Lower leg skin (tissue), 4 donors: ENCODE measurements at regions not wholly inside any gene's neighbourhood (a gene's known extent, or its start where the extent isn't known, plus 50 kb on each side); places are given as distances from the start of the nearest gene placed in this dataset.

ENCODE experiments used
- DNase-seq, 2 donors: peaks; one replicate each; pipeline ENCODE4 v3.0.0-alpha.2; 2019; ENCODE audit warnings: low spot score in 2 of 2
- H3K4me3 ChIP-seq: fragments of 200-600 bp; sonication (generic); 2 replicates; pipeline ENCODE4 v1.5.1; 2017; ENCODE audit warnings: mild to moderate bottlenecking, low read depth; ENCODE audit not compliant: poor library complexity, severe bottlenecking
- POLR2A ChIP-seq, 2 donors: fragments of 450-650 bp; IDR thresholded peaks; one replicate each; pipeline ENCODE4 v1.6.1; 2016 to 2017; ENCODE audit warnings: antibody characterized with exemption in 2 of 2, mild to moderate bottlenecking in 1 of 2, moderate library complexity in 1 of 2
- whole genome bisulfite sequencing, 2 donors: methylation state at CpG; one replicate each; pipeline ENCODE4 v1.1.5; 2018; 5-methylcytosine and 5-hydroxymethylcytosine counted together
- intact Hi-C: fragments of 100-400 bp; cut with DNase I; formaldehyde crosslinking; loops from one replicate; pipeline ENCODE4 v1.15.0; 2023; ENCODE audit warnings: low total_unique reads
- TF ChIP-seq, protein P1 (sequence below), 3 donors: fragments of 450-650 bp; IDR thresholded peaks; one replicate each; pipeline ENCODE4 v1.5.1; 2016; ENCODE audit warnings: antibody characterized with exemption in 3 of 3, mild to moderate bottlenecking in 3 of 3, moderate library complexity in 2 of 3

DNA sequence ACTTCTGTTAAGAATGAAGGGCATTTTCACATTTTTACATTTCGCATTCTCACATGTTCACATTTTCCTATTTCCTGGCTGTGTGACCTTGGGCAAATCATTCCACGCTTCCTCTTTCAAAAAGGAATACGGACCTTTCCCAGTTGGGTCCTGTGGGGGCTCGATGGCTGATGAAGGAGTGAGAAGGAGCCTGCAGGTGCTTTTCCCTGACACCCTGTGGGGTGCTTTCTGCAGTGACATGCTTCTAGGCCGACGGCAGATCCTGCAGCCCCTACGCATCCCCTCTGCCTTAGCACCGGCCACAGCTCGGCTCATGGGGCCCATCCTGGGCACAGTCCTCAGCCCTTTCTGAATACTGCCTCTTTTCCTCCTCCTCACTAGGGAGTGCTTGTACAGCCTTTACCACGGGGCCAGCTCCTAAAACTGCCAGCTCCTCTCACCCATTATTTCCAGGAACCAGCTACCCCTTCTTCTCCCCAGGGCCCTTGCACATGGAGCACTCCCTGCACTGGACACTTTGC, 91.0 kb downstream of the FOXL1 start:
- DNase-seq = peak in 1 of 2 donors; percentile 74
- TF ChIP-seq, protein P1, sequence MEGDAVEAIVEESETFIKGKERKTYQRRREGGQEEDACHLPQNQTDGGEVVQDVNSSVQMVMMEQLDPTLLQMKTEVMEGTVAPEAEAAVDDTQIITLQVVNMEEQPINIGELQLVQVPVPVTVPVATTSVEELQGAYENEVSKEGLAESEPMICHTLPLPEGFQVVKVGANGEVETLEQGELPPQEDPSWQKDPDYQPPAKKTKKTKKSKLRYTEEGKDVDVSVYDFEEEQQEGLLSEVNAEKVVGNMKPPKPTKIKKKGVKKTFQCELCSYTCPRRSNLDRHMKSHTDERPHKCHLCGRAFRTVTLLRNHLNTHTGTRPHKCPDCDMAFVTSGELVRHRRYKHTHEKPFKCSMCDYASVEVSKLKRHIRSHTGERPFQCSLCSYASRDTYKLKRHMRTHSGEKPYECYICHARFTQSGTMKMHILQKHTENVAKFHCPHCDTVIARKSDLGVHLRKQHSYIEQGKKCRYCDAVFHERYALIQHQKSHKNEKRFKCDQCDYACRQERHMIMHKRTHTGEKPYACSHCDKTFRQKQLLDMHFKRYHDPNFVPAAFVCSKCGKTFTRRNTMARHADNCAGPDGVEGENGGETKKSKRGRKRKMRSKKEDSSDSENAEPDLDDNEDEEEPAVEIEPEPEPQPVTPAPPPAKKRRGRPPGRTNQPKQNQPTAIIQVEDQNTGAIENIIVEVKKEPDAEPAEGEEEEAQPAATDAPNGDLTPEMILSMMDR (IDR thresholded peaks at IDR 0.05) = no peak
- no peak for TF ChIP-seq POLR2A (IDR thresholded peaks at IDR 0.05)
- WGBS, 2 donors = 72 to 76% methylated on average over 10 of the region's 10 CpGs
- H3K4me3 ChIP-seq = no peak overlapping the region
- intact Hi-C loops = no loop called here

DNA sequence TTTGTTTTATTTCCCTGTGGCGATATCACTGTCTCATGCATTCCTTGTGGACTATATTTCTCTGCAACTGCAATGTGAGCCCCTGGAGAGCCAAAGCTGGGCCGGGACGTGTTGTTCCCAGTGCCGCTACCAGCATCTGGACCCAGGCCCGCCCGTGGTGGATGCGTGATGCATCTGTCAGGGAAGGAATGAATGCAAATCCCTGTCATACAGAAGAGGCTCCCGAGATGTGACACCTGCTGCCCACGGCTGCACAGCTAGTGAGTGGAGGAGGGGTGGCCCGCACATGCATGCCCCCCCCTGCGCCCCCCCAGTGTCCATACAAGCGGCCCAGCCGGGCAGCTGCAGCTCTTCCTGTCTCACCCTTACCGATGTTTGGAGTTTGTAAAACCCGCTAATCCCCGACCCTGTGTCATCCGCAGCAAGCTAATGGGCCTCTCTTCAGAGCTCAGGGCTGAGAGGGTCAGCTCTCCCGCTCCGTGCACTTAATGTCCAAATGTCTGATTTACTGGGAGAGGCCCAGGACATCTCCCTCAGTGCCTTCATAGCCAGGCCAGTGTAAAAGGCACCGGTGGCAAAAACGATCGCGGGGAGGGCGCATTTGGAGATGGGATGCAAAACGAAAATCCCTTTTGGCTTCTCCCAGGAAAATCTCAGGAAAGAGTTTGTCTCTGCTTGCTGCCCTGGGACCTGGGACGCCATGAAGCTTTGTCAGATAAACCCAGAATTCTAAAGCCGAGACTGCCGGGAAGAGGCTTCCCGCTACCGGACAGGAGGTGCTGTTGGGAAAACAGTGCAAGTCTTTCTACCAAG, 91.8 kb downstream of the FOXL1 start:
- intact Hi-C loops = no loop called here
- H3K4me3 ChIP-seq = no peak overlapping the region
- DNase-seq = peak in 1 of 2 donors; percentile 81
- no peak for TF ChIP-seq POLR2A (IDR thresholded peaks at IDR 0.05)
- TF ChIP-seq, protein P1 (IDR thresholded peaks at IDR 0.05) = no peak
- 58 to 64% methylated on average over 27 to 28 of the region's 30 CpGs for WGBS, 2 donors

DNA sequence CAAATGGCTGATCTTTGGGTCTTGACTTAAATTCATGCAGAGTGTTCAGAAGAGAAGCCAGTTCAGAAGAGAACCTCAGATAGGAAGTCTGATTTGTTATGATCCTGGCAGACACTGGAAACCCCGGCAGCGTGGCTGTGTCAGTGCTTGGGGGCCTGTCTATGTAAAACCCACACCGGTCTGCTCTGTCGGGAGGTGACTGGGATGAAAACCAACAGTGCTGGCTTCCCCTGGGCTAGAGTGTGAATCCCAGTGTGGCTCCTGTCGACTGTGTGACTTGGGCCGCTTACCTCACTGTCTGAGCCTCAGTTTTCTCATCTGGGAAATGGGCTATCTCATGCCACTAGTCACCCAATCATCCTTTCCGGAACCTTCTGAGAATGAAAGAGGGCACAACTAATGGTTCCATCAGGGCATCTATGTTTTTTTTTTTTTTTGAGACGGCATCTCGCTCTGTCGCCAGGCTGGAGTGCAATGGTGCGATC, 92.4 kb downstream of the FOXL1 start:
- H3K4me3 ChIP-seq = no peak overlapping the region
- DNase-seq = peak in 1 of 2 donors; percentile 71
- intact Hi-C loops = no loop called here
- WGBS, 2 donors = 84 to 88% methylated on average over 11 of the region's 11 CpGs
- TF ChIP-seq, protein P1 (IDR thresholded peaks at IDR 0.05) = no peak
- no peak for TF ChIP-seq POLR2A (IDR thresholded peaks at IDR 0.05)

DNA sequence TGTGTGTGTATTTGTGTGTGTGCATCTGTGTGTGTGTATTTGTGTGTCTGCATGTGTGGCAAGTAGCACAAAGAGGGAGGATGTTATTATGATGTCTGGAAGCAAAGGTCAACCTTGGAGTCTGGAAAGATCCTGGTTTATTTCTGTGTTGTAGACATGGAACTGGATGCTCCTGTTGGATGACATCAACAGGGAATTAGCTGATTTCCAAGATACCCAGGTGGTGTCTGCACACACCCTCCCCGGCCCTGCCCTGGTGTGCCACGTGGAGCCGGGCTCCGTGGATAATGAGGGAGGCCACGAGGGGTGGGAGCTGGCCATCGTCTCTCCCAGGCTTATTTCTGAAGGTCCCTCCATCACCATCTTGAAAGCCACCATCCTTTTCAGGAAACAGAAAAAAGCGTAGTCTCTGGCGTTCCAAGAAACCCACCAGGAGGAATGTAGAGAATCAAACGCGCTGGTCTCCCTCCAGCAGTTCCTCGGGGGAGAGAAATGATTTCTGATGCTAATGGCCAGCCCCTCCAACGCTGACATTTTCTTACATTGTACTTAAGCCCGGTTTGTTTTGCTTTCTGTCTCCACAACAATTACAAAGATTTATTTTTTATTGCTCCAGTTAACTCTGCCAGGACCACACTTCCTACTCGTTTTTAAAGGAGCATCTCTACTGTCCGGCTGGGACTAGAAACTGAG, 93.3 kb downstream of the FOXL1 start:
- intact Hi-C loops = no loop called here
- TF ChIP-seq, protein P1 (IDR thresholded peaks at IDR 0.05) = no peak
- no peak for TF ChIP-seq POLR2A (IDR thresholded peaks at IDR 0.05)
- no peak overlapping the region for H3K4me3 ChIP-seq
- 26 to 32% methylated on average over 15 of the region's 15 CpGs for WGBS, 2 donors
- DNase-seq = peak in 1 of 2 donors; percentile 42

DNA sequence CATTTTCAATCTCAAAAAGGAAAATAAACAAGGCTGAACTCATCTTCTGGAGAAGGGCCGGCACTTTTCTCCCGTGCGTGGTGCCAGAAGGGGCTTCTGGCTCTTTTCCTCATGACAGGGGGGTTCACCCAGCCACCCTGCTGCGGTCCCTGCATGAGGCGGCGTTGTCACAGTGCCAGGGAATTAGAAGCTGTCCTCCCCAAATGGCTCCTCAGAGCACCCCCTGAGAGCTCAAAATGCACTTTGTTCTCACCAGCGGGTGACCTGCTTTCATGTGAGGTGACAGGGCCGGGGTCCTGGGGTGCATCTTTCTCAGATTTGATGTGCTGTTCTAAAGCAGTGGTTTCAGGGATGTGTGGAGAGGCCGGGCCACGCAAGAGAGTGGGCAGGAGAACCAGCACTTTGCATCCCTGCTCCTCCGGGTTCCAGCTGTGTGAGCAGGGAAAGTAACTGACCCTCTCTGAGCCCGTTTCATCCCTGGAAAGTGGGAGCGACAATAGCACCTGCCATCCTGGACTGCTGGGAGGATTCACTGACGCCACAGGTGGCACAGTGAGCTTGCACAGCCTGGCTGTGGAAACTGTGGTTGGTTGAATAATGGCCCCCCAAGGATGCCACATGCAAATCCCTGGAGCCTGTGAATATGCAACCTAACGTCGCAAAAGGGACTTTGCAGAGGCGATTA, 94.0 kb downstream of the FOXL1 start:
- 79 to 80% methylated on average over 17 of the region's 17 CpGs for WGBS, 2 donors
- intact Hi-C loops = no loop called here
- peak in 1 of 2 donors; percentile 78 for DNase-seq
- H3K4me3 ChIP-seq = no peak overlapping the region
- TF ChIP-seq POLR2A (IDR thresholded peaks at IDR 0.05) = no peak
- TF ChIP-seq, protein P1 (IDR thresholded peaks at IDR 0.05) = no peak
